HUES64 (cell line): ENCODE measurements at regions not wholly inside any gene's neighbourhood (a gene's known extent, or its start where the extent isn't known, plus 50 kb on each side); places are given as distances from the start of the nearest gene placed in this dataset.

ENCODE experiments used
- H3K27ac ChIP-seq: 2 replicates; pipeline ENCODE4 v1.7.0; 2013; ENCODE audit warnings: low read depth, low read length, inconsistent platforms
- H3K27me3 ChIP-seq: 2 replicates; pipeline ENCODE4 v1.6.1; 2013; ENCODE audit warnings: mild to moderate bottlenecking, low read length; ENCODE audit not compliant: insufficient read depth
- H3K36me3 ChIP-seq: 2 replicates; pipeline ENCODE4 v1.6.1; 2013; ENCODE audit warnings: mild to moderate bottlenecking, low read length; ENCODE audit not compliant: insufficient read depth
- H3K4me1 ChIP-seq: 2 replicates; pipeline ENCODE4 v1.6.1; 2013; ENCODE audit warnings: mild to moderate bottlenecking, low read length, moderate library complexity; ENCODE audit not compliant: insufficient read depth
- H3K4me3 ChIP-seq: 2 replicates; pipeline ENCODE4 v1.5.1; 2013; ENCODE audit warnings: mild to moderate bottlenecking, low read length, moderate library complexity
- H3K9ac ChIP-seq: 2 replicates; pipeline ENCODE4 v1.6.1; 2013; ENCODE audit warnings: mild to moderate bottlenecking, low read depth, low read length
- H3K9me3 ChIP-seq: 2 replicates; pipeline ENCODE4 v1.6.1; 2013; ENCODE audit warnings: low read depth, low read length; ENCODE audit not compliant: insufficient read depth
- WGBS: fragments of 150-250, 120-280 bp; methylation state at CpG from one replicate; pipeline ENCODE4 v1.1.7; 2013; ENCODE audit warnings: missing lambda C conversion rate; 5-methylcytosine and 5-hydroxymethylcytosine counted together

- Histone ChIP-seq H3K27ac (no peak overlapping the region), H3K27me3 (no peaks in the 10 kb centered on the region), H3K4me3 (no peak overlapping the region), H3K4me1 (no peaks in the 10 kb centered on the region), H3K9me3 (no peaks in the 10 kb centered on the region), H3K36me3 (no peaks in the 10 kb centered on the region), H3K9ac (no peak overlapping the region)
- WGBS, result 54% methylated on average over 10 of the region's 10 CpGs
These were observed 71.9 kb upstream of the KLHL29 start for GRCh38 chr2:23312996-23313606.

- H3K27me3 ChIP-seq, result no peaks in the 10 kb centered on the region
- H3K36me3 ChIP-seq, result no peaks in the 10 kb centered on the region
- no peak overlapping the region for H3K9ac ChIP-seq
- WGBS, result 94% methylated on average over 3 of the region's 3 CpGs
- H3K4me1 ChIP-seq, result no peaks in the 10 kb centered on the region
- no peaks in the 10 kb centered on the region for H3K9me3 ChIP-seq
- H3K27ac ChIP-seq, result no peak overlapping the region
- no peak overlapping the region for H3K4me3 ChIP-seq
These were observed 70.3 kb upstream of the KLHL29 start for GRCh38 chr2:23314687-23315086.

- 88% methylated on average over 8 of the region's 8 CpGs for whole genome bisulfite sequencing
- Histone ChIP-seq H3K36me3 (no peaks in the 10 kb centered on the region), H3K4me1 (no peaks in the 10 kb centered on the region), H3K27me3 (no peaks in the 10 kb centered on the region), H3K9me3 (no peaks in the 10 kb centered on the region), H3K9ac (no peak overlapping the region), H3K27ac (no peak overlapping the region), H3K4me3 (no peak overlapping the region)
These were observed 64.9 kb upstream of the KLHL29 start for GRCh38 chr2:23320058-23320457.

- 96% methylated on average over 5 of the region's 5 CpGs for WGBS
These were observed 63.2 kb upstream of the KLHL29 start for GRCh38 chr2:23321751-23322150.

GRCh38 chr2:23322567-23323197 lies 62.3 kb upstream of the KLHL29 start:
- H3K4me1 ChIP-seq, result no peaks in the 10 kb centered on the region
- H3K27ac ChIP-seq, result no peak overlapping the region
- 92% methylated on average over 7 of the region's 7 CpGs for WGBS
- H3K9ac ChIP-seq, result no peak overlapping the region
- no peaks in the 10 kb centered on the region for H3K36me3 ChIP-seq
- no peak overlapping the region for H3K4me3 ChIP-seq
- H3K27me3 ChIP-seq, result no peaks in the 10 kb centered on the region
- no peaks in the 10 kb centered on the region for H3K9me3 ChIP-seq

More at GRCh38 chr2:23321751-23322150, 63.2 kb upstream of the KLHL29 start:
- Histone ChIP-seq H3K4me3 (no peak overlapping the region), H3K27ac (no peak overlapping the region), H3K9me3 (no peaks in the 10 kb centered on the region), H3K27me3 (no peaks in the 10 kb centered on the region), H3K36me3 (no peaks in the 10 kb centered on the region), H3K4me1 (no peaks in the 10 kb centered on the region), H3K9ac (no peak overlapping the region)

- WGBS, result 94% methylated on average over 19 of the region's 19 CpGs
- H3K9ac ChIP-seq, result no peak overlapping the region
- H3K4me3 ChIP-seq, result no peak overlapping the region
- H3K4me1 ChIP-seq, result no peaks in the 10 kb centered on the region
- H3K9me3 ChIP-seq, result no peaks in the 10 kb centered on the region
- H3K27me3 ChIP-seq, result no peaks in the 10 kb centered on the region
- no peak overlapping the region for H3K27ac ChIP-seq
- no peaks in the 10 kb centered on the region for H3K36me3 ChIP-seq
These were observed 61.6 kb upstream of the KLHL29 start for GRCh38 chr2:23323198-23323916.

- Histone ChIP-seq H3K4me3 (no peak overlapping the region), H3K9me3 (no peaks in the 10 kb centered on the region), H3K27ac (no peak overlapping the region), H3K36me3 (no peaks in the 10 kb centered on the region), H3K9ac (no peak overlapping the region), H3K27me3 (no peaks in the 10 kb centered on the region), H3K4me1 (no peaks in the 10 kb centered on the region)
- WGBS, result 92% methylated on average over 19 of the region's 20 CpGs
These were observed 60.9 kb upstream of the KLHL29 start for GRCh38 chr2:23323917-23324680.

GRCh38 chr2:23326330-23326729 lies 58.6 kb upstream of the KLHL29 start:
- 92% methylated on average over 4 of the region's 4 CpGs for whole genome bisulfite sequencing
- no peaks in the 10 kb centered on the region for H3K9me3 ChIP-seq
- H3K9ac ChIP-seq, result no peak overlapping the region
- H3K4me1 ChIP-seq, result no peaks in the 10 kb centered on the region
- H3K27ac ChIP-seq, result no peak overlapping the region
- no peak overlapping the region for H3K4me3 ChIP-seq
- H3K27me3 ChIP-seq, result no peaks in the 10 kb centered on the region
- H3K36me3 ChIP-seq, result no peaks in the 10 kb centered on the region

GRCh38 chr2:23327416-23327815 lies 57.6 kb upstream of the KLHL29 start:
- Histone ChIP-seq H3K36me3 (no peaks in the 10 kb centered on the region), H3K9me3 (no peaks in the 10 kb centered on the region), H3K27me3 (no peaks in the 10 kb centered on the region), H3K9ac (no peak overlapping the region), H3K4me1 (no peaks in the 10 kb centered on the region), H3K4me3 (no peak overlapping the region), H3K27ac (no peak overlapping the region)
- 84% methylated on average over 5 of the region's 5 CpGs for WGBS

GRCh38 chr2:23327887-23328286 lies 57.1 kb upstream of the KLHL29 start:
- Histone ChIP-seq H3K9me3 (no peaks in the 10 kb centered on the region), H3K4me3 (no peak overlapping the region), H3K27me3 (no peaks in the 10 kb centered on the region), H3K9ac (no peak overlapping the region), H3K27ac (no peak overlapping the region), H3K36me3 (no peaks in the 10 kb centered on the region), H3K4me1 (no peaks in the 10 kb centered on the region)
- 88% methylated on average over 3 of the region's 3 CpGs for WGBS

GRCh38 chr2:23330214-23330613 lies 54.8 kb upstream of the KLHL29 start:
- 44% methylated on average over 5 of the region's 5 CpGs for WGBS
- Histone ChIP-seq H3K9ac (no peak overlapping the region), H3K4me1 (no peaks in the 10 kb centered on the region), H3K4me3 (no peak overlapping the region), H3K27me3 (no peaks in the 10 kb centered on the region), H3K27ac (no peak overlapping the region), H3K36me3 (no peaks in the 10 kb centered on the region), H3K9me3 (no peaks in the 10 kb centered on the region)
